ENCODE measurements at regions not wholly inside any gene's neighbourhood (a gene's known extent, or its start where the extent isn't known, plus 50 kb on each side); places are given as distances from the start of the nearest gene placed in this dataset.

GRCh38 chr5:57836331-57836730 is 353.7 kb upstream of the ACTBL2 start:
- H3K27ac ChIP-seq: no peak overlapping the region
- H3K4me3 ChIP-seq: no peak overlapping the region
- DNase-seq: no peak
- H3K36me3 ChIP-seq: no peaks in the 10 kb centered on the region
- intact Hi-C loops (cut with DNase I; ENCODE audit: low total_unique reads): no loop called here
- H3K9me3 ChIP-seq: peaks cover 0 to 4% (median 0%) of the 10 kb centered on the region in 3 donors
- H3K27me3 ChIP-seq: no peaks in the 10 kb centered on the region
- no peak for TF ChIP-seq CTCF (IDR thresholded peaks at IDR 0.05)
- peaks cover 0 to 3% (median 0%) of the 10 kb centered on the region in 4 donors for H3K4me1 ChIP-seq

- no peak for TF ChIP-seq CTCF (IDR thresholded peaks at IDR 0.05)
- Histone ChIP-seq H3K9me3 (peaks cover 0 to 4% (median 0%) of the 10 kb centered on the region in 3 donors), H3K4me1 (no peaks in the 10 kb centered on the region), H3K36me3 (no peaks in the 10 kb centered on the region), H3K4me3 (no peak overlapping the region), H3K27me3 (no peaks in the 10 kb centered on the region), H3K27ac (no peak overlapping the region)
- intact Hi-C loops (cut with DNase I; ENCODE audit: low total_unique reads): no loop called here
- no peak for DNase-seq
These were observed 352.4 kb upstream of the ACTBL2 start for GRCh38 chr5:57834829-57835608.

- Histone ChIP-seq H3K9me3 (peaks cover 0 to 4% (median 0%) of the 10 kb centered on the region in 3 donors), H3K27me3 (no peaks in the 10 kb centered on the region), H3K4me1 (no peaks in the 10 kb centered on the region), H3K4me3 (no peak overlapping the region), H3K36me3 (no peaks in the 10 kb centered on the region), H3K27ac (no peak overlapping the region)
- no peak for DNase-seq
- TF ChIP-seq CTCF (IDR thresholded peaks at IDR 0.05): no peak
- intact Hi-C loops (cut with DNase I; ENCODE audit: low total_unique reads): no loop called here
These were observed 350.9 kb upstream of the ACTBL2 start for GRCh38 chr5:57833489-57833888.

GRCh38 chr5:57832875-57833274 is 350.3 kb upstream of the ACTBL2 start:
- no peak for TF ChIP-seq CTCF (IDR thresholded peaks at IDR 0.05)
- peaks cover 0 to 4% (median 0%) of the 10 kb centered on the region in 3 donors for H3K9me3 ChIP-seq
- no peak overlapping the region for H3K4me3 ChIP-seq
- DNase-seq: no peak
- no peaks in the 10 kb centered on the region for H3K36me3 ChIP-seq
- intact Hi-C loops (cut with DNase I; ENCODE audit: low total_unique reads): no loop called here
- no peaks in the 10 kb centered on the region for H3K27me3 ChIP-seq
- H3K4me1 ChIP-seq: no peaks in the 10 kb centered on the region
- no peak overlapping the region for H3K27ac ChIP-seq

GRCh38 chr5:57831932-57832331 is 349.3 kb upstream of the ACTBL2 start:
- no peaks in the 10 kb centered on the region for H3K27me3 ChIP-seq
- TF ChIP-seq CTCF (IDR thresholded peaks at IDR 0.05): no peak
- no peak overlapping the region for H3K4me3 ChIP-seq
- no peak overlapping the region for H3K27ac ChIP-seq
- H3K36me3 ChIP-seq: no peaks in the 10 kb centered on the region
- intact Hi-C loops (cut with DNase I; ENCODE audit: low total_unique reads): no loop called here
- H3K9me3 ChIP-seq: peaks cover 0 to 4% (median 0%) of the 10 kb centered on the region in 3 donors
- H3K4me1 ChIP-seq: no peaks in the 10 kb centered on the region
- no peak for DNase-seq

All from tibial artery (tissue), 4 donors.